Neural crest cell (in vitro differentiated cells): ENCODE measurements at regions not wholly inside any gene's neighbourhood (a gene's known extent, or its start where the extent isn't known, plus 50 kb on each side); places are given as distances from the start of the nearest gene placed in this dataset.

Experiments
- DNase-seq: peaks from one replicate; pipeline ENCODE4 v3.0.0; 2021; ENCODE audit warnings: low read depth, mixed read lengths, low spot score
- H3K27ac Mint-ChIP-seq: one replicate; pipeline ENCODE4 v1.8.0; 2021; ENCODE audit warnings: mild to moderate bottlenecking, mixed read lengths; ENCODE audit not compliant: unreplicated experiment
- H3K27me3 Mint-ChIP-seq: 2 replicates; pipeline ENCODE4 v1.8.0; 2021; ENCODE audit warnings: low read depth, mild to moderate bottlenecking, mixed read lengths
- H3K36me3 Mint-ChIP-seq: 2 replicates; pipeline ENCODE4 v1.8.0; 2021; ENCODE audit warnings: low read depth, mild to moderate bottlenecking, mixed read lengths
- H3K4me1 Mint-ChIP-seq: 2 replicates; pipeline ENCODE4 v1.8.0; 2021; ENCODE audit warnings: mixed read lengths
- H3K4me3 Mint-ChIP-seq: one replicate; pipeline ENCODE4 v1.8.0; 2021; ENCODE audit warnings: mild to moderate bottlenecking, mixed read lengths
- H3K9me3 Mint-ChIP-seq: 2 replicates; pipeline ENCODE4 v1.8.0; 2021; ENCODE audit warnings: mixed read lengths
- CTCF ChIP-seq: fragments of 200-600 bp; sonication (generic); conservative IDR thresholded peaks from 2 replicates; pipeline ENCODE4 v1.5.0; 2021; ENCODE audit warnings: antibody characterized with exemption, mild to moderate bottlenecking

GRCh38 chr1:5720936-5721335 is 271.3 kb downstream of the NPHP4 start:
- H3K9me3 Mint-ChIP-seq = peaks cover under 1% of the 10 kb centered on the region
- H3K27ac Mint-ChIP-seq = no peak overlapping the region
- peaks cover 29% of the 10 kb centered on the region for H3K4me1 Mint-ChIP-seq
- no peaks in the 10 kb centered on the region for H3K36me3 Mint-ChIP-seq
- no peak for DNase-seq
- H3K27me3 Mint-ChIP-seq = no peaks in the 10 kb centered on the region
- TF ChIP-seq CTCF = no peak
- no peak overlapping the region for H3K4me3 Mint-ChIP-seq

GRCh38 chr1:5720484-5720883 is 271.7 kb downstream of the NPHP4 start:
- H3K9me3 Mint-ChIP-seq = peaks cover 4% of the 10 kb centered on the region
- H3K4me3 Mint-ChIP-seq = no peak overlapping the region
- H3K27me3 Mint-ChIP-seq = no peaks in the 10 kb centered on the region
- peaks cover 29% of the 10 kb centered on the region for H3K4me1 Mint-ChIP-seq
- DNase-seq = no peak
- no peak for TF ChIP-seq CTCF
- no peak overlapping the region for H3K27ac Mint-ChIP-seq
- no peaks in the 10 kb centered on the region for H3K36me3 Mint-ChIP-seq

GRCh38 chr1:5720045-5720444 is 272.2 kb downstream of the NPHP4 start:
- Mint-ChIP-seq H3K4me3 (no peak overlapping the region), H3K27ac (no peak overlapping the region), H3K4me1 (peaks cover 29% of the 10 kb centered on the region), H3K9me3 (peaks cover 4% of the 10 kb centered on the region), H3K27me3 (no peaks in the 10 kb centered on the region), H3K36me3 (no peaks in the 10 kb centered on the region)
- TF ChIP-seq CTCF = no peak
- no peak for DNase-seq

- no peak overlapping the region for H3K27ac Mint-ChIP-seq
- H3K4me1 Mint-ChIP-seq = peaks cover 29% of the 10 kb centered on the region
- peak; percentile 37 for DNase-seq
- TF ChIP-seq CTCF = no peak
- no peaks in the 10 kb centered on the region for H3K27me3 Mint-ChIP-seq
- H3K36me3 Mint-ChIP-seq = no peaks in the 10 kb centered on the region
- H3K9me3 Mint-ChIP-seq = peaks cover 4% of the 10 kb centered on the region
- peak overlapping the region; percentile 72 for H3K4me3 Mint-ChIP-seq
These were observed 273.2 kb downstream of the NPHP4 start for GRCh38 chr1:5718831-5719632.

GRCh38 chr1:5717031-5717682 is 275.1 kb downstream of the NPHP4 start:
- no peak for DNase-seq
- Mint-ChIP-seq H3K4me1 (peaks cover 29% of the 10 kb centered on the region), H3K27me3 (no peaks in the 10 kb centered on the region), H3K27ac (no peak overlapping the region), H3K36me3 (no peaks in the 10 kb centered on the region), H3K4me3 (no peak overlapping the region), H3K9me3 (peaks cover 4% of the 10 kb centered on the region)
- TF ChIP-seq CTCF = no peak
